ENCODE measurements at regions not wholly inside any gene's neighbourhood (a gene's known extent, or its start where the extent isn't known, plus 50 kb on each side); places are given as distances from the start of the nearest gene placed in this dataset.

DNA sequence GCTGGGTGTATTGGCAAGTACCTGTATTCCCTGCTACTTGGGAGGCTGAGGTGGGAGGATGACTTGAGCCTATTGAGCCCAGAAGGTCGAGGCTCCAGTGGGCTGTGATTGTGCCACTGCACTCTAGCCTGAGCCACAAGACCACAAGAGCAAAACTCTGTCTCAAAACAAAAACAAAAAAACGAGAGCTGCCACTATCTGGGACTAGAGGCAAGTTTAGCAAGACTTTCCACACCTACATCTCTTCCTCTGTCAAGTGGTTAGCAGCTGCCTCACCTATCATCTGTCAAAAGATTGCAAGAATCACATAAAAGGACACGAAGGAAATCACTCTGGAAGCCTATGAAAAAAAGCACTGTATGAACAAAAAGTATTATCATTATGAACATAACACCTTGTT lies 55.2 kb upstream of the RIOK3 start:
- TF ChIP-seq, protein P1, sequence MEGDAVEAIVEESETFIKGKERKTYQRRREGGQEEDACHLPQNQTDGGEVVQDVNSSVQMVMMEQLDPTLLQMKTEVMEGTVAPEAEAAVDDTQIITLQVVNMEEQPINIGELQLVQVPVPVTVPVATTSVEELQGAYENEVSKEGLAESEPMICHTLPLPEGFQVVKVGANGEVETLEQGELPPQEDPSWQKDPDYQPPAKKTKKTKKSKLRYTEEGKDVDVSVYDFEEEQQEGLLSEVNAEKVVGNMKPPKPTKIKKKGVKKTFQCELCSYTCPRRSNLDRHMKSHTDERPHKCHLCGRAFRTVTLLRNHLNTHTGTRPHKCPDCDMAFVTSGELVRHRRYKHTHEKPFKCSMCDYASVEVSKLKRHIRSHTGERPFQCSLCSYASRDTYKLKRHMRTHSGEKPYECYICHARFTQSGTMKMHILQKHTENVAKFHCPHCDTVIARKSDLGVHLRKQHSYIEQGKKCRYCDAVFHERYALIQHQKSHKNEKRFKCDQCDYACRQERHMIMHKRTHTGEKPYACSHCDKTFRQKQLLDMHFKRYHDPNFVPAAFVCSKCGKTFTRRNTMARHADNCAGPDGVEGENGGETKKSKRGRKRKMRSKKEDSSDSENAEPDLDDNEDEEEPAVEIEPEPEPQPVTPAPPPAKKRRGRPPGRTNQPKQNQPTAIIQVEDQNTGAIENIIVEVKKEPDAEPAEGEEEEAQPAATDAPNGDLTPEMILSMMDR (IDR thresholded peaks at IDR 0.05) = no peak
- TF ChIP-seq POLR2A (IDR thresholded peaks at IDR 0.05) = no peak
